Nucleus accumbens (tissue), 56 donors: ENCODE measurements at regions not wholly inside any gene's neighbourhood (a gene's known extent, or its start where the extent isn't known, plus 50 kb on each side); places are given as distances from the start of the nearest gene placed in this dataset.
"Not testable (repeated sequence)": the region's sequence is repeated elsewhere in the genome, so short reads cannot be mapped to it uniquely, and the experiment has no call there.

ENCODE experiments used
- DNase-seq, 56 donors: peaks; one replicate each; lab custom pipeline; 2025; lab: John Stamatoyannopoulos, UW

DNA sequence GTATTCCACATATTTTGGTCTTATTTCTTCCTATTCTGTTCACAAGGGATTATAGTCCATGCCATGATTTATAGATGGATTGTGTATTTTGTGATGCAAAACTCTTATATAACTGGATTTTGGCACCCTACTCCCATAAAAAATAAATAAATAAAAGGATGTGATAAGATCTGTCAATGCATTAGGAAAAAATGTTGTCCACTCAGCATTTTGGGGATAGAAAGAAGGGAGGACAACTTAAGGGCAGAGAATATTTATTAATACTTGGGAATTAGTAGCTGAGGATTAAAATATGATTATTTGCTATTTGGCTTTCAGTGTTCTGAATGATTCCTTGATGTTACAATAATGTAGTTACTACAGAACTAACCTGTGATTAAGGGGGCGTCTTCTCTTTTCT, 682.6 kb downstream of the ZBBX start:
- DNase-seq: no peak

DNA sequence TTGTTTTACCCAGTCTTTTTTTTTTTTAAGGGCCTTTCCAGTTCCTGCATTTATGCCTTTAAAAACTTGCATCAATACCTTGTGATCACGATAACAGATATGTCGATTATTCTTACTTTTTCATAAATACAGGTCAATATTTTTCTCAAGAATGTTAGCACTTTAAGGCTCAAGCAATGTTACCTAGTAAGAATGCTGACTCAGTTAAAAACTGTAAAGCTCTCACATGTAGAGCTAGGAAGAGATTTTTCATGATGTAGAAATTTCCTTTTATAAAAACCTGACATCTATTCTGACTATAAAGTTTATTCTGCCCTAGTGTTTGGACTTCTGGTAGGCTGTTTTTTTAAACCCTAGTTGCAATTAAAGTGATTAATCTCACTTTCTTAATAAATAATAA, 684.0 kb downstream of the ZBBX start:
- DNase-seq: no peak

DNA sequence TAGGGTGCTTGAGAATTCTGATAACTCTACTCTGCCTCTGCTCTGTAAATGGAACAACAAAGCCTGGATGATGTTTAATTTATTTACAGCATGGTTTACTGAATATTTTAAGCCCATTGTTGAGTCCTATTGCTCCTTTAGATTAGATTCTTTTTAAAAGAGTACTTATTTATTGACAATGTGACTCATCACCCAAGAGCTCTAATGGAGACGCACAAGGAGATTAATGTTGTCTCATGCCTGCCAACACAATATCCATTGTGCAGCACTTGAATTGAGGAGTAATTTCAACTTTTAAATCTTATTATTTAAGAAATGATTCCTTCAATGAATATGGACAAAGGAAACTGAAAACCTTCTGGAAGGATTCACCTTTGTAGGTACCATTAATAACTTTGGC, 691.4 kb downstream of the ZBBX start:
- DNase-seq: no peak

DNA sequence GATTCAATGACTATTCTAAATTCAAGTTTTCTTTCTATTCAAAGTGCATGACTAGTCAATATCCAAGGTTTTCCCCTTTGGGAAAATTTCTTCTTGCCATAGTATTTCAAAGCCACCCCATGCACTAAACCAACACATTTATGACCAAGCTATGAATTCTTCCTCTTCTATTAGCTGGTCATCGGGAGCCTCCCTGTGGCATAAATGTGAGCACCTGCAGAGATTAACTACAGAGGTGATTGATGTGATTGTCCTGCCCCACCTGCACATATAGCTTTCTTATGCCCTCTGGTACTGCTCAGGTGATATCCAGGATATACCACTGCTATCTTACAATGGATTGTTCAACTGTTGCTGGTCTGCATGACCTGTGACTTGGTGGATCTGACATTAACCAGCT, 694.9 kb downstream of the ZBBX start:
- DNase-seq: no peak

DNA sequence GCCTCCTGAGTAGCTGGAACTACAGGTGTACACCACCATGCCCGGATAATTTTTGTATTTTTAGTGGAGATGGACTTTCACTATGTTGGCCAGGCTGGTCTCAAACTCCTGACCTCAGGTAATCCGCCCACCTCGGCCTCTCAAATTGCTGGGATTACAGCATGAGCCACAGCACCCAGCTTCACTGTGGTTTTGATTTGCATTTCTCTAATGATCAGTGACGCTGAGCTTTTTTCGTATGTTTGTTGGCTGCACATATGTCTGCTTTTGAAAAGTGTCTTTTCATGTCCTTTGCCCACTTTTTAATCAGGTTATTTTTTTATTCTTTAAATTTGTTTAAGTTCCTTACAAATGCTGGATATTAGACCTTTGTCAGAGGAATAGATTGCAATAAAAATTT, 696.0 kb downstream of the ZBBX start:
- DNase-seq: not testable (repeated sequence)

DNA sequence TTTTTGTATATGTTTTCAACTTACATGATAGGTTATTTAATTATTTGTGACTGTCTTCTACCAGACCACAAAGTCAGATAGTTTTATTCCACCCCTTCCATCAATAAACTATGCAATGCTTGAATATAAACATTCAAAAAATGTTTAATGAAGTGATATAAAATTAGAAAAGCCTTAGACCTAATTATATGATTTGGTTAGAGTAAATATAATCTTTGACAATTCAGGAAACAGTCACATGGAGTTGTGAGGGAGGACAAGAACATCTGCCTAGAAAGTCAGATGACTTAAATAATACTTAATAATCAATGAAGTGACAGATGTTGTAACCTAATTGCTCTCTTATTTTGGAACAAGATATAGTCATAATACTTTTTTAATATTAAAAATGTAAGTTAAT, 710.3 kb downstream of the ZBBX start:
- no peak for DNase-seq

DNA sequence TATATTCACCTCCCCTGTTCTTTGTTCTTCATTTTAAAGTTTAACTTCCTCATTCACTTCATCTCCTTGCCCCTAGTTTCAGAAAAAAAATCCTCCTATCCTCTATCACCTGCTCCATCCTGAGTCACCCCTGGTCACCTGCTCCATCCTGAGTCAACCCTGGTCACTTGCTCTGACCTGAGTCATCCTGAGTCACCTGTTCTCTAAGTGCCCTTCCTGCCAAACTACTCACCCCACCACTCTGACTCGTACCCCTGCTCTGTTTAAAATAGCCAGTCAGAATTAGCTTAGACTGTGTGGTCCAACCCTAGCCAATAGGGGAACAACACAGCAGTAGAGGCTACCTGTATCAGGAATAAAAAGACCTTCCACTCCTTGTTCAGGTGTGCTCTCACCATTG, 716.9 kb downstream of the ZBBX start:
- no peak for DNase-seq

DNA sequence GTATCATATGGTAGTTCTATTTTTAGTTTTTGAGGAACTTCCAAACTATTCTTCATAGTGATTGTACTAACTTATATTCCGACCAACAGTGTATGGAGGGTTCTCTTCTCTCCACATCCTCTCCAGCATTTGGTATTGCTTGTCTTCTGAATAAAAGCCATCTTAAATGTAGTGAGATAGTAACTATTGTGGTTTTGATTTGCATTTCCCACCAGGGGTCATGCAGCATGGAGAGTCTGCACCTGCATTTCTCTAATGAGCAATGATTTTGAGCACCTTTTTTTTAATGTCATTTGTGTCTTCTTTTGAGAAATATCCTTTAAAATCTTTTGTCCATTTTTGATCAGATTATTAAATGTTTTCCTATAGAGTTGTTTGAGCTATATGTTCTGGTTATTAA, 718.5 kb downstream of the ZBBX start:
- no peak for DNase-seq

DNA sequence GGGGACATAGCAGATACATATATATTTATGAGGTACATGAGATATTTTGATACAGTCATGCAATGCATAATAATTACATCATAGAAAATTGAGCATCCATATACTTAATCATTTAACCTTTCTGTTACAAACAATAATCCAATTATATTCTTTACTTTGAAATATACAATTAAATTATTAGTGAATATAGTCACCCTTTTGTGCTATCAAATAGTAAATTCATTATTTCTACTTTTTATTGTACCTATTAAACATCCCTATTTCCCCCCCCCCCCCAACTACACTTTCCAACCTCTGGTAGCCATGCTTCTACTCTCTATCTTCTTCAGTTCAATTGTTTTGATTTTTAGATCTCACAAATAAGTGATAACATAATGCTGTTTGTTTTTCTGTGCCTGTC, 719.1 kb downstream of the ZBBX start:
- DNase-seq: no peak

DNA sequence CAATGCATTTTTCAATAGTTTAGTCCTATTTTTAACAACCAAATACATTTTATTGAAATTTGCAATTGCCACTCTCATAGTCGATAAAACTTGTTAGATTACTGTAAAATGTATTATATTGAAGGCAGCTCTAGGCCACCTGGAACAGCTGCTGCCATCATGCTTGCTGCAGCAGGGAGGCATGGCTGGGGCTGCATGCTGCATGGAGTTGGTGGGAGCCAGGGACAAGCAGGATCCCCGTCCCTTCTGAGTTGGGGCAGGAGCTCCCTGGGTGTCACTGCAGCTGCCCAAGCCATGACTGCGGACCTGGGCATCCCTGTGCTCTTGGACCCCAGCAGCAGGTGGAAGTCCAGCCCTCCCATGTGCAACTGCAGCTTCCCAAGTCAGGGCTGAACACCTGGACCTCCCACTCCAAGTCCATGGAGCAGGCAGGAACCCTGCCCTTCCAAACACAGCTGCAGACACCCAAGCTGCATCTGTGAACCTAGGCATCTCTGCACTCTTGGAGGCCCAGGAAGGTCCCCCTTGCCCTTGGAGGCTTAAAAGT, 742.0 kb downstream of the ZBBX start:
- no peak for DNase-seq

DNA sequence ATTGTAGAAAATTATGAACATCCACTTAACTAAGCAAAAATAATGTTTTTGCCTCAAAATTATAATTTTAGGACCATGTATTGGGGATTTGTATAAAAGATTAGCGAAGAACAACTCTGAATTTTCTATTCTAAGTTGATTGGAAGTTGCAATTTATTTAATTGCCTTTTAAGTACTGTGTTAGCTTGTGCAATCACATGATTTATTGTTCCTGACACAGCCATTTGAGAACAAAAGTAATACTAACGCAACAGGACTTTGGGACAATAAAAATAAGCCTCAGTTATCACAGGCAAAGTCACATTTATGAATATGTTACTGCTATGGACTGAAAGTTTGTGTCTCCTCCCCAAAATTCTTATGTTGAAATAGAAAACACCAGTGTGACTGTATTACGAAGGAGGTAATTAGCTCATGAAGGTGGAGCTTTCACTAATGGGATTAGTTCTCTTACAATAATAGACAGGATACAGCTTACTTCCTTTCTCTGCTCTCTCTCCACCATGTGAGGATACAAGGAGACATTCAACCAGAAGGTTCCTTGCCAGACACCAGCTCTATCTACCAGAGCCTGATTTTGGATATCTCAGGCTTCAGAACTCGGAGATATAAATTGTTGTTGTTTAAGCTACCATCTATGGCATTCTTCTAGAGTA, 745.9 kb downstream of the ZBBX start:
- DNase-seq: no peak

DNA sequence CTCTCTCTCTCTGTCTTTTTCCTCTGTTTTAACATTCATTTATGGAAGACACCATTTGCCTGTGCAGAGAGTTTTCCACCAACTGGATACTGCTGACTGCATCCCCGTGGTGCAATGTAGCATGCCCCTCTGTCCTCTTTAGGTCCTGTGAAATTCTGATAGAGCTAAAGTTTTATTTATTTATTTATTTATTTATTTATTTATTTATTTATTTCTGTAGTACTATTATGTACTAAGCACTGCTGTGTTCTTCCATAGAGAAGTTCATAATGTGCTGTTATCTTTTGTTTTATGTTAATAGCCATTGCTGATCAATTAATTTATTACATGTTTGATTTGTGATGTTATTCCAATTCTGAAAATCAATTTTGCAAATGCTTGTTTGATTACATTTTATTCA, 749.9 kb downstream of the ZBBX start:
- no peak for DNase-seq

DNA sequence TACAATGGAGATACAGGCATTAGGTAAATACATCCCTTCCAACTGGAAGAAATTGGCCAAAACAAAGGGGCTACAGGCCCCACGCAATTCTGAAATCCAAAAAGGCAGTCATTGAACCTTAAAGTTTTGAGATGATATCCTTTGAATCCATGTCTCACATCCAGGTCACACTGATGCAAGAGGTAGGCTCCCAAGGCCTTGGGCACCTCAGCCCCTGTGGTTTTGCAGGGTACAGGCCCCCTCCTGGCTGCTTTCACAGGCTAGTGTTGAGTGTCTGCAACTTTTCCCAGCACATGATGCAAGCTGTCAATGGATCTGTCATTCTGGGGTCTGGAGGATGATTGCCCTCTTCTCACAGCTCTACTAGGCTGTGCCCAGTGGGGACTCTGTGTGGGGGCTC, 766.7 kb downstream of the ZBBX start:
- no peak for DNase-seq

DNA sequence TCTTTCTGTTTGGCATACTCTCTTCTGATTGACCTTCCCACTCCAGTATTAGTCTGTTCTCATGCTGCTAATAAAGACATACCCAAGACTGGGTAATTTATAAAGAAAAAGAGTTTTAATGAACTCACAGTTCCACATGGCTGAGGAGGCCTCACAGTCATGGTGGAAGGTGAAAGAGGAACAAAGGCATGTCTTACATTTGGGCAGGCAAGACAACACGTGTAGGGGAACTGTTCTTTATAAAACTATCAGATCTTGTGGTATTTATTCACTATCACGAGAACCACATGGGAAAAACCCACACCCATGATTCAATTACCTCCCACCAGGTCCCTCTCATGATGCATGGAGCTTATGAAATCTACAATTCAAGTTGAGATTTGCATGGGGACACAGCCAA, 767.3 kb downstream of the ZBBX start:
- DNase-seq: not testable (repeated sequence)

DNA sequence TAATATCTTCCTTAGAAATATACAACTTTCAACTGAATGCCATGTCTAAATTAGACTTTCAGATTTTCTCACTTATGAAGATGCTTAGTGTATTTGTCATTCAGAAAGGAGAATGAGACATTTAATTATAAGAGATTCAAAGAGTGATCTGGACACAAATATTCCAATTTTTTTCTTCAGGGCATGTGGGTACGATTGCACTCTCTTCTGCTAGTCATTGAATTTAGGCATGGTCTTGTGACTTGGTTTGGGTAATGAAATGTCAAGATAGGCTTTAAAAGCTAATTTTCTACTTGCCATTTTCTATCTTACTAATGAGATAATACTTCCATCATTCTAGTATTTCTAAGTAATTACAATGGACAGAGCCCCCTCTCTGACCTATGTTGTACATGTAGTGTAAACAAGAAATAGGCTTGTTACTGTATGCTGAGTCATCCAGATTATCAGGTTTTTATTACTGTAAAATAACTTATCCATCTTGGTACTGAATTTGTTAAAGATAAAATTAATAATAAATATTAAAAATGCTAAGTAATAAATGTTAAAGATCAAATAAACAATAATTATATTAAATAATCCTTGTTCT, 770.8 kb upstream of the BCHE start:
- DNase-seq: no peak

DNA sequence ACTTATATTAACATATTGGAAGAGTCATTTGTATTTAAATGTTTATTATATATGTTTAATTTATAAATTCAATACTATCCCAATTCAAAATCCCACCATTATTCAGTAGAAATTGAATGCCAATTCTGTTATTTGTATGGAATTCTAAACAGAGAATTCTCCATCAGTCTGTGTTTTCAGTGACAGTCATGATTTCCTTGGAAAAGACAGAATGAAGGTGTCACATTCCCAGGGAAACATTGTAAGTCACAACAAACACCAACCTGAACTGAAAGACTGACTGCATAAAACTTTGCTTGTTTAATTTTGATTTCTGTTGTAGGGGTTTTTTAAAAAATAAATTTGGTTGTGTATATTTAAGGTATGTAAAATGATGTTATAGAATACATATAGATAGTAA, 769.8 kb upstream of the BCHE start:
- no peak for DNase-seq

DNA sequence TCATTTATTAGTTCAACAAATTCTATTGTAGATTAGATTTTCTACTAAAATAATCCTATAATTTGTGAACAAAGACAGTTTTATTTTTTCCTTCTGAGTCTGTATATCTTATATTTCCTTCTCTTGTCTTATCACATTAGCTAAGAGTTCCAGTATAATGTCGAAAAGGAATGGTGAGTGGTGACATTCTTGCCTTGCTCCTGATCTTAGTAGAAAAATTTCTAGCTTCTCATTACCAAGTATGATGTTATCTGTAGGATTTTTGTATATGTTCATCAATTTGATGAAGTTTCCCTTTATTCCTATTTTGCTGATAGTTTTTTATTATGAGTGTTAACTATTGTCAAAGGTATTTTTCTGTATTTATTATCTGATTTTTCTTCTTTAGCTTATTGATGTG, 756.6 kb upstream of the BCHE start:
- DNase-seq: no peak

DNA sequence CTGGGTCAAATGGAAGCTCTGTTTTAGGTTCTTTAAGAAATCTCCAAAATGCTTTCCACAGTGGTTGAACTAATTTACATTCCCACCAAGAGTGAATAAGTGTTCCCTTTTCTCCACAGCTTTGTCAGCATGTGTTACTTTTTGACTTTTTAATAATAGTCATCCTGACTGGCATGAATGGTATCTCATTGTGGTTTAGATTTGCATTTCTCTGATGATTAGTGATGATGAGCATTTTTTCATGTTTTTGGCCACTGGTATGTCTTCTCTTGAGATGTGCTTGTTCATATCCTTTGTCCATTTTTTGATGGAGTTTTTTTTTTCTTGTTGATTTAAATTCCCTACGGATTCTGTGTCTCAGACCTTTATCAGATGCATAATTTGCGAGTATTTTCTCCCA, 745.0 kb upstream of the BCHE start:
- no peak for DNase-seq

DNA sequence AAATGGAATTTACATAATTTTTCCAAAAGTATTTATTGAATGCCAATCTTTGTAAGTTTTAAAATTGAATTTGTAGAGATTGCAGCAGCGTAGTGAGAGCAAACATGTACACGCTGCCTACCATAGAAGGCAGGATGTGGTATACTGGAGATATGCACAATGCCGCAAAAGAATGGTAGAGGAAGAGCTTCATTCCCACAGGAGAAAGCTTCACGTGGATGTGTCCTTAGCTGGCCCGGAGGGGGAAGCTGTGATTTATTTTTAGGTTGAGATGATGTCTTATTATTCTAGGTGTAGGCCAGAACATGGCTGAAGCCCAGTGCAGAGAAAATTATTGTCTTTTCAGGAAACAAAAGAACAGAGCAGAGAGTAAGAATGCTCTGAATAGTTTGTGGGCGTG, 743.3 kb upstream of the BCHE start:
- DNase-seq: no peak

DNA sequence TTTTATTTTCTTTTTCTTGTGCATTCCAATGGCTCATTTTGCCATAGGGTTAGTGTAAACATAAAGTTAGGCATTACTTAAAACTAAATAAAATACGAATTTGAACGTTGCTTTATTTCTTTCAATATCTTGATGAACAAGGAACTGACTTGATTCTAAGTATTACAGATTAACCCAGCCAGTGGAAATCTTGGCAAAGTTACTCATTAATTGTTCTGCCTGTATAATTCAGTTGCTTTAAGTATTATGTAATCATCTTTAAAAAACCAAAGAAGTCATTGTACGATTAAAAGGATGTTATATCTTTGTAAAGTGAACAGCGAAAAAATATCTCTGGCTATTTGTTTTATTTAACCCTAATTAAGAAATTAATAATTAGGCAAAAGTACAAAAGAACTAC, 737.9 kb upstream of the BCHE start:
- no peak for DNase-seq

DNA sequence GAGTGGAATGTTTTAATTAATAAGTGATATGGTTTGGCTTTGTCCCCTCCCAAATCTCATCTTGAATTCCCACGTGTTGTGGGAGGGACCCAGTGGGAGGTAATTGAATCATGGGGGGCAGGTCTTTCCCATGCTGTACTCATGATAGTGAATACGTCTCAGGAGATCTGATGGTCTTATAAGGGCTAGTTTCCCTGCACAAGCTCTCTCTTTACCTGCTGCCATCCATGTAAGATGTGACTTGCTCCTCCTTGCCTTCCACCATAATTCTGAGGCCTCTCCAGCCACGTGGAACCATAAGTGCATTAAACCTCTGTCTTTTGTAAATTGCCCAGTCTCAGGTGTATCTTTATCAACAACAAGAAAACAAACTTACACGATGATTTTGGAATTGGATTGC, 734.5 kb upstream of the BCHE start:
- DNase-seq: not testable (repeated sequence)

DNA sequence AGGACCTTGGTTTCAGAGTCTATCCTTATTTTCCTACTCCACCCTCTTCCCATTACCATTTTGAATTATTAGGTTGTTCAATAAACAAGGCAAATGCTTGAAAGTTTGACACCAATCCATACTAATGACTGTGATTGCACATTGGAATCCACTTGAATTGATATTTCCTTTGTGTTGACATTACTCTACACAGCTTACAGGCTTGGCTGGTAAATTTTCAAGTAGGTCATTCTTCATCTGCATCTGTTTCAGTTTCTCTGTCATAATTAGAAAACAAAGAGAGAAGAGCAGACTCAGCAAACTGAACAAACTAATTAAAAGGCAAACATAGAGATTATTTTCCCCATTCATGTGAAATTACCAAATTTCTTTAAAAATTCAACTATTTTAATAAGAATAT, 732.9 kb upstream of the BCHE start:
- no peak for DNase-seq

DNA sequence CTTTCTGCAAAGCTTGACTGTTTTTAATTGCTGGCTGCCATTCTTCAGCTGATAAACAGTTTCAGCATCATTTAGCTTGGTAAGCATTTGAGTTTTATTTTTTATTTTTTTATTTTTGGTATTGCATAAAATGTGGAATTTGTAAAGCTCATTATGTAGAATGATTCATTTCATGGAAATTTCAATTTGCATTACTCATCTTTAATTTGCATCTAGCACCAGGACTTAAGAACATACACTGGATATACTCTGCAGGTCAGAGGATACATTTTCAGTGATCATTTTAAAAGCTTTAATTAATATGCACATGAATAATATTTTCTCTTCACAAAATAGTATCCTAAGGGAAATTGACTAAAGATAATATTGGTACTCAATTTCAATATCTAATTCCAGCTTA, 732.4 kb upstream of the BCHE start:
- no peak for DNase-seq
